ENCODE measurements at regions not wholly inside any gene's neighbourhood (a gene's known extent, or its start where the extent isn't known, plus 50 kb on each side); places are given as distances from the start of the nearest gene placed in this dataset.

DNA sequence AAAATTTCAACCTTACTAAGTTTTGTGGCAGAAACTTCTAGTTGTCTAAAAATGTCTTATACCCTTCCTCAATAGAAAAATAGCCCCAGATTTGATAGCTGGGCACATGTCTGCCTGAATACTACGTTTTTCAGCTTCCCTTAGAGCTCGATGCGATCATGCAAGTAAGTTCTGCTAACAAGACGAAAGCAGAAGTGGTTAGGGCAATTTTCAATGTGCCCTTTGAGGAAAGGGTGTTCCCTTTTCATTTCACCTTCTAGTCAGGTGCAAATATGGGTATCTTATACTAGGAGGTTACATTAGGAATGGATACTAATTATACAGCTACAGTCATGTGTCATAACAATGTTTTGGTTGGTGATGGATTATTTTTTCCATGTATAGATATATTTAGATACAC lies 1572.1 kb upstream of the LRRTM1 start:
- TF ChIP-seq REST (IDR thresholded peaks at IDR 0.05; ENCODE audit: low read depth) (no peak), EP300 (IDR thresholded peaks at IDR 0.05; ENCODE audit: borderline replicate concordance) (no peak), TAF1 (IDR thresholded peaks at IDR 0.05; ENCODE audit: low read depth) (no peak), EGR1 (IDR thresholded peaks at IDR 0.05) (no peak), RAD21 (IDR thresholded peaks at IDR 0.05; ENCODE audit: low read depth) (no peak), NFIC (IDR thresholded peaks at IDR 0.05) (no peak), USF1 (IDR thresholded peaks at IDR 0.05) (no peak), CREB1 (IDR thresholded peaks at IDR 0.05; ENCODE audit: low read depth) (no peak), YY1 (IDR thresholded peaks at IDR 0.05; ENCODE audit: low read depth) (no peak), FOXM1 (IDR thresholded peaks at IDR 0.05; ENCODE audit: borderline replicate concordance, low read depth) (no peak), TCF12 (IDR thresholded peaks at IDR 0.05; ENCODE audit: low read depth) (no peak), TEAD4 (IDR thresholded peaks at IDR 0.05) (no peak), ZBTB7A (IDR thresholded peaks at IDR 0.05; ENCODE audit: low read depth) (no peak), CEBPB (IDR thresholded peaks at IDR 0.05) (no peak)
- TF ChIP-seq, protein P1, sequence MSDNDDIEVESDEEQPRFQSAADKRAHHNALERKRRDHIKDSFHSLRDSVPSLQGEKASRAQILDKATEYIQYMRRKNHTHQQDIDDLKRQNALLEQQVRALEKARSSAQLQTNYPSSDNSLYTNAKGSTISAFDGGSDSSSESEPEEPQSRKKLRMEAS (IDR thresholded peaks at IDR 0.05) = no peak

- TF ChIP-seq YY1 (IDR thresholded peaks at IDR 0.05; ENCODE audit: low read depth) (no peak), TAF1 (IDR thresholded peaks at IDR 0.05; ENCODE audit: low read depth) (no peak), RAD21 (IDR thresholded peaks at IDR 0.05; ENCODE audit: low read depth) (no peak), USF1 (IDR thresholded peaks at IDR 0.05) (no peak), FOXM1 (IDR thresholded peaks at IDR 0.05; ENCODE audit: borderline replicate concordance, low read depth) (no peak), ZBTB7A (IDR thresholded peaks at IDR 0.05; ENCODE audit: low read depth) (no peak), CEBPB (IDR thresholded peaks at IDR 0.05) (no peak), TCF12 (IDR thresholded peaks at IDR 0.05; ENCODE audit: low read depth) (no peak), CREB1 (IDR thresholded peaks at IDR 0.05; ENCODE audit: low read depth) (no peak), TEAD4 (IDR thresholded peaks at IDR 0.05) (no peak), REST (IDR thresholded peaks at IDR 0.05; ENCODE audit: low read depth) (no peak), NFIC (IDR thresholded peaks at IDR 0.05) (no peak)
These were observed 1567.5 kb upstream of the LRRTM1 start for GRCh38 chr2:81872006-81872405.

- TF ChIP-seq EGR1 (IDR thresholded peaks at IDR 0.05) (no peak), TAF1 (IDR thresholded peaks at IDR 0.05; ENCODE audit: low read depth) (no peak), USF1 (IDR thresholded peaks at IDR 0.05) (no peak), CREB1 (IDR thresholded peaks at IDR 0.05; ENCODE audit: low read depth) (no peak), REST (IDR thresholded peaks at IDR 0.05; ENCODE audit: low read depth) (no peak), EP300 (IDR thresholded peaks at IDR 0.05; ENCODE audit: borderline replicate concordance) (no peak), TCF12 (IDR thresholded peaks at IDR 0.05; ENCODE audit: low read depth) (no peak), NFIC (IDR thresholded peaks at IDR 0.05) (no peak), FOXM1 (IDR thresholded peaks at IDR 0.05; ENCODE audit: borderline replicate concordance, low read depth) (no peak), ZBTB7A (IDR thresholded peaks at IDR 0.05; ENCODE audit: low read depth) (no peak), CEBPB (IDR thresholded peaks at IDR 0.05) (no peak), TEAD4 (IDR thresholded peaks at IDR 0.05) (no peak), YY1 (IDR thresholded peaks at IDR 0.05; ENCODE audit: low read depth) (no peak), RAD21 (IDR thresholded peaks at IDR 0.05; ENCODE audit: low read depth) (no peak)
- TF ChIP-seq, protein P1 (IDR thresholded peaks at IDR 0.05) = no peak
These were observed 1565.6 kb upstream of the LRRTM1 start for GRCh38 chr2:81870119-81870518.

GRCh38 chr2:81858998-81859397 lies 1554.4 kb upstream of the LRRTM1 start:
- TF ChIP-seq FOXM1 (IDR thresholded peaks at IDR 0.05; ENCODE audit: borderline replicate concordance, low read depth) (no peak), YY1 (IDR thresholded peaks at IDR 0.05; ENCODE audit: low read depth) (no peak), USF1 (IDR thresholded peaks at IDR 0.05) (no peak), TCF12 (IDR thresholded peaks at IDR 0.05; ENCODE audit: low read depth) (no peak), EP300 (IDR thresholded peaks at IDR 0.05; ENCODE audit: borderline replicate concordance) (no peak), CREB1 (IDR thresholded peaks at IDR 0.05; ENCODE audit: low read depth) (no peak), TEAD4 (IDR thresholded peaks at IDR 0.05) (no peak), RAD21 (IDR thresholded peaks at IDR 0.05; ENCODE audit: low read depth) (no peak), TAF1 (IDR thresholded peaks at IDR 0.05; ENCODE audit: low read depth) (no peak), REST (IDR thresholded peaks at IDR 0.05; ENCODE audit: low read depth) (no peak)
- TF ChIP-seq, protein P1 (IDR thresholded peaks at IDR 0.05) = no peak
